ENCODE measurements at regions not wholly inside any gene's neighbourhood (a gene's known extent, or its start where the extent isn't known, plus 50 kb on each side); places are given as distances from the start of the nearest gene placed in this dataset.

DNA sequence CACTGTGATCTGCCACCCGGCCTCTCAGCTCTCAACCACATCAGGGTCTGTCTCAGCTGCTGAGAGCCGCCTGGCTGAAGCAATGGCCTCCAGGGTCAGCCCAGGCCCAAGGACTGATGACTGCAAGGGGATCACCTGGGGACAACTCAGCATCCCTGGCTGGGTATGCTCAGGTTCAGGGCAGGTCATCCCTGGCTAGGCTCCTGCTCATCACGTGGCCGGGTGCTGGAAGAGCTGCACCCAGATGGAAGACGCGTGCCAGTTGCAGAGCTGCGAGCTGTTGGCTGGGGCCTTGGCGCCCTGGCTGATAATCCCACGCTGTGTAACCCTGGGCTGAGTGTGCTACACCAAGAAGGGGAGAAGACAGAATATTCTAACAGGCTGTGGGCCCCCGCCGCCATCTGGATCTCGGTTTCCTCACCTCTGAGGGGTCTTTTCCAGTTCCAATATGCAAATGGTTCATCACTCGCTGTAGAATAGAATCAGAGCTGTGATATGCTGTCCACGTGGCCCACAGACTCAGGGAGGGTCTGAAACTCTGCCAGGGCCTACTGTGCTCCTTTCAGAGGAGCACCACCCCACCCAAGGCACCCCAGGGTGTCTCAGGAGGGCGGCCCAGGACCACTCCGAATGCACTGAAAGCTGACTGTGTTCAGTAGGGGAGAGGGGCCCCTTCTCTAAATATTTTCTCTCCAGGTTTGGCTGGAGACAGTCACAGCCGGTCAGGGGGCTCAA lies 338.8 kb downstream of the BCOR start:
- Mint-ChIP-seq H3K4me3 (ENCODE audit: low read depth) (no peak overlapping the region), H3K4me1 (ENCODE audit: low read depth) (peaks cover 8% of the 10 kb centered on the region), H3K9me3 (ENCODE audit: low read depth) (no peaks in the 10 kb centered on the region), H3K36me3 (ENCODE audit: insufficient read depth) (no peaks in the 10 kb centered on the region), H3K27ac (no peak overlapping the region), H3K27me3 (peaks cover 5% of the 10 kb centered on the region)
- TF ChIP-seq, protein P1, sequence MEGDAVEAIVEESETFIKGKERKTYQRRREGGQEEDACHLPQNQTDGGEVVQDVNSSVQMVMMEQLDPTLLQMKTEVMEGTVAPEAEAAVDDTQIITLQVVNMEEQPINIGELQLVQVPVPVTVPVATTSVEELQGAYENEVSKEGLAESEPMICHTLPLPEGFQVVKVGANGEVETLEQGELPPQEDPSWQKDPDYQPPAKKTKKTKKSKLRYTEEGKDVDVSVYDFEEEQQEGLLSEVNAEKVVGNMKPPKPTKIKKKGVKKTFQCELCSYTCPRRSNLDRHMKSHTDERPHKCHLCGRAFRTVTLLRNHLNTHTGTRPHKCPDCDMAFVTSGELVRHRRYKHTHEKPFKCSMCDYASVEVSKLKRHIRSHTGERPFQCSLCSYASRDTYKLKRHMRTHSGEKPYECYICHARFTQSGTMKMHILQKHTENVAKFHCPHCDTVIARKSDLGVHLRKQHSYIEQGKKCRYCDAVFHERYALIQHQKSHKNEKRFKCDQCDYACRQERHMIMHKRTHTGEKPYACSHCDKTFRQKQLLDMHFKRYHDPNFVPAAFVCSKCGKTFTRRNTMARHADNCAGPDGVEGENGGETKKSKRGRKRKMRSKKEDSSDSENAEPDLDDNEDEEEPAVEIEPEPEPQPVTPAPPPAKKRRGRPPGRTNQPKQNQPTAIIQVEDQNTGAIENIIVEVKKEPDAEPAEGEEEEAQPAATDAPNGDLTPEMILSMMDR (IDR thresholded peaks at IDR 0.05; ENCODE audit: unreplicated experiment): no peak
- DNase-seq (ENCODE audit: low spot score, unreplicated experiment): no peak

- peak overlapping the region; percentile 67 for H3K27ac Mint-ChIP-seq
- H3K4me1 Mint-ChIP-seq (ENCODE audit: low read depth): peaks cover 11% of the 10 kb centered on the region
- no peak for DNase-seq (ENCODE audit: low spot score, unreplicated experiment)
- no peak overlapping the region for H3K4me3 Mint-ChIP-seq (ENCODE audit: low read depth)
- H3K27me3 Mint-ChIP-seq: peaks cover 5% of the 10 kb centered on the region
- no peaks in the 10 kb centered on the region for H3K9me3 Mint-ChIP-seq (ENCODE audit: low read depth)
- H3K36me3 Mint-ChIP-seq (ENCODE audit: insufficient read depth): no peaks in the 10 kb centered on the region
- TF ChIP-seq, protein P1 (IDR thresholded peaks at IDR 0.05; ENCODE audit: unreplicated experiment): no peak
These were observed 338.1 kb downstream of the BCOR start for GRCh38 chrX:39759526-39760224.

DNA sequence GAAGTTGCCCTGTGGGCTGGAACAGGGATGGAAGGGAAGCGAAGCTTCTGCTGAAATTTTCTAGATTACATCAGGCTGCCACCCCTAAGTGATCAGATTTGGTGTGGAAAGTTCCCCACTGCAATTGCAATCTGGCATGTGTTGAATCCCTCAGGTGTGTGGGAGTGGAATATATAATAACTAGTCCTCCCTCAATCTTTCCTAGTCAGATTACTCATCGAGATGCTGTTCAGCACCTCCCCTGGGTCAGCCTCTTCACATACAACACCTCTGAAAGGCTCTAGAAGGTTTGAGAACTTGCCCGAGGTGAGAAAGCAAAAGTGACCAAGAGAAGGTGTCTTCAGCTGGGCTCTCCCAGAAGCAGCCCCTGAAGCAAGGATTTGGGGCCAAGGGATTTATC lies 336.8 kb downstream of the BCOR start:
- Mint-ChIP-seq H3K27me3 (peaks cover 5% of the 10 kb centered on the region), H3K9me3 (ENCODE audit: low read depth) (no peaks in the 10 kb centered on the region), H3K4me3 (ENCODE audit: low read depth) (no peak overlapping the region), H3K4me1 (ENCODE audit: low read depth) (peaks cover 19% of the 10 kb centered on the region), H3K36me3 (ENCODE audit: insufficient read depth) (no peaks in the 10 kb centered on the region), H3K27ac (no peak overlapping the region)
- TF ChIP-seq, protein P1 (IDR thresholded peaks at IDR 0.05; ENCODE audit: unreplicated experiment): no peak
- no peak for DNase-seq (ENCODE audit: low spot score, unreplicated experiment)

DNA sequence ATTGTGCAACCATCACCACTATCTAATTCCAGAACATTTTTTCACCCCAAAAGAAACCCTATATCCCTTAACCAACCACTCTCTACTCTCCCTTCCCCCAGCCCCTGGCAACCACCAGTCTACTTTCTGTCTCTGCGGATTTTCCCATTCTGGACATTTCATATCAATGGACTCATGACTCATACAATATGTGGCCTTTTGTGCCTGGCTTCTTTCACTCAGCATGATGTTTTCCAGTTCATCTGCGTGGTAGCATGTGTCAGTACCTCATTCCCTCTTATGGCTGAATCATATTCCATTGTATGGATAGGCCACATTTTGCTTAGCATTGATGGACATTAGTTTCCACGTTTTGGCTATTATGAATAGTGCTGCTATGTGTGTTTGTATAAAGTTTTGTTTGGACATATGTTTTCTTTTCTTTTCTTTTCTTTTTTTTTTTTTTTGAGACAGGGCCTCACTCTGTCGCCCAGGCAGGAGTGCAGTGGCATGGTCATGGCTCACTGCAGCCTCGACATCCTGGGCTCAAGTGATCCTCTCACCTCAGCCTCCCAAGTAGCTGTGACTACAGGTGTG lies 335.4 kb downstream of the BCOR start:
- H3K27ac Mint-ChIP-seq: no peak overlapping the region
- no peaks in the 10 kb centered on the region for H3K9me3 Mint-ChIP-seq (ENCODE audit: low read depth)
- no peaks in the 10 kb centered on the region for H3K36me3 Mint-ChIP-seq (ENCODE audit: insufficient read depth)
- TF ChIP-seq, protein P1 (IDR thresholded peaks at IDR 0.05; ENCODE audit: unreplicated experiment): no peak
- peaks cover 6% of the 10 kb centered on the region for H3K27me3 Mint-ChIP-seq
- DNase-seq (ENCODE audit: low spot score, unreplicated experiment): no peak
- peaks cover 22% of the 10 kb centered on the region for H3K4me1 Mint-ChIP-seq (ENCODE audit: low read depth)
- H3K4me3 Mint-ChIP-seq (ENCODE audit: low read depth): no peak overlapping the region

GRCh38 chrX:39764441-39764914 lies 333.3 kb downstream of the BCOR start:
- H3K9me3 Mint-ChIP-seq (ENCODE audit: low read depth): no peaks in the 10 kb centered on the region
- H3K27me3 Mint-ChIP-seq: peaks cover 9% of the 10 kb centered on the region
- H3K27ac Mint-ChIP-seq: no peak overlapping the region
- no peak for DNase-seq (ENCODE audit: low spot score, unreplicated experiment)
- no peak overlapping the region for H3K4me3 Mint-ChIP-seq (ENCODE audit: low read depth)
- peaks cover 18% of the 10 kb centered on the region for H3K4me1 Mint-ChIP-seq (ENCODE audit: low read depth)
- TF ChIP-seq, protein P1 (IDR thresholded peaks at IDR 0.05; ENCODE audit: unreplicated experiment): no peak
- H3K36me3 Mint-ChIP-seq (ENCODE audit: insufficient read depth): no peaks in the 10 kb centered on the region
